ENCODE measurements at regions not wholly inside any gene's neighbourhood (a gene's known extent, or its start where the extent isn't known, plus 50 kb on each side); places are given as distances from the start of the nearest gene placed in this dataset.

- Histone ChIP-seq H3K4me2 (ENCODE audit: extremely low read depth, insufficient read depth, low read length) (no peak overlapping the region), H3K27ac (ENCODE audit: insufficient read depth, low read length) (no peak overlapping the region), H3K79me2 (ENCODE audit: control insufficient read depth, insufficient read depth, low read length) (no peaks in the 10 kb centered on the region), H3K36me3 (ENCODE audit: control insufficient read depth, insufficient read depth, low read length) (no peaks in the 10 kb centered on the region), H3K4me3 (replicated peaks in 1 of 4; ENCODE audit: control extremely low read depth in 1 of 4, insufficient read depth in 1 of 4, low read depth in 3 of 4, low read length in 4 of 4) (no peak overlapping the region), H3K9ac (ENCODE audit: insufficient read depth, low read length) (no peak overlapping the region), H3K4me1 (ENCODE audit: control insufficient read depth, extremely low read depth, insufficient read depth, low read length) (no peaks in the 10 kb centered on the region), H3K9me3 (ENCODE audit: control insufficient read depth, insufficient read depth, low read depth, low read length) (no peaks in the 10 kb centered on the region), H2AFZ (ENCODE audit: low read length) (no peak overlapping the region), H3K27me3 (ENCODE audit: control insufficient read depth, insufficient read depth, low read length) (no peaks in the 10 kb centered on the region), H4K20me1 (ENCODE audit: control insufficient read depth, extremely low read depth, insufficient read depth, low read length) (no peaks in the 10 kb centered on the region)
- TF ChIP-seq EZH2 (IDR thresholded peaks at IDR 0.05; ENCODE audit: low read length, missing control alignments) (no peak), CTCF (conservative IDR thresholded peaks at IDR 0.05 in 1 of 2, IDR thresholded peaks at IDR 0.05 in 1 of 2; ENCODE audit: low read depth in 1 of 2, low read length in 2 of 2) (no peak)
- no peak for DNase-seq (ENCODE audit: low read depth in 2 of 2)
These were observed 756.5 kb upstream of the RBFOX1 start for GRCh38 chr16:6576113-6576512.

DNA sequence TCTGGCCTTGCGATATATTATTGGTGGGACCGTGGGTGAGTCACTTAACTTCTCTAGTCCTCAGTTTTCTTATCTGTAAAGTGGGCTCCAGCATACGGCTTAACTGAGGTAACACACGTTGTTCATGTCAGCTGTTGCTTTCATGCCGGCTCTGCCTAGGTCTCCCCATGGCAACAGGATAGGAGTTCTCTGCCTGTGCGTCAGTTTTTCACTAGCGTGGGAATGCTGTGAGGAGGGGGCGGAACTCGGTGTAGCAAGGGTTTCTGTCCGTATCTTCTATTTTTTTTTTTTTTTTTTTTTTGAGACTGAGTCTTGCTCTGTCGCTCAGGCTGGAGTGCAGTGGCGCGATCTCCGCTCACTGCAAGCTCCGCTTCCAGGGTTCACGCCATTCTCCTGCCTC lies 758.5 kb upstream of the RBFOX1 start:
- H3K9me3 ChIP-seq (ENCODE audit: control insufficient read depth, insufficient read depth, low read depth, low read length), result no peaks in the 10 kb centered on the region
- H3K27me3 ChIP-seq (ENCODE audit: control insufficient read depth, insufficient read depth, low read length), result no peaks in the 10 kb centered on the region
- H3K27ac ChIP-seq (ENCODE audit: insufficient read depth, low read length), result no peak overlapping the region
- no peak for TF ChIP-seq EZH2 (IDR thresholded peaks at IDR 0.05; ENCODE audit: low read length, missing control alignments)
- no peak for TF ChIP-seq CTCF (conservative IDR thresholded peaks at IDR 0.05 in 1 of 2, IDR thresholded peaks at IDR 0.05 in 1 of 2; ENCODE audit: low read depth in 1 of 2, low read length in 2 of 2)
- no peak for DNase-seq (ENCODE audit: low read depth in 2 of 2)
- no peak overlapping the region for H3K4me3 ChIP-seq (replicated peaks in 1 of 4; ENCODE audit: control extremely low read depth in 1 of 4, insufficient read depth in 1 of 4, low read depth in 3 of 4, low read length in 4 of 4)
- H4K20me1 ChIP-seq (ENCODE audit: control insufficient read depth, extremely low read depth, insufficient read depth, low read length), result no peaks in the 10 kb centered on the region
- H2AFZ ChIP-seq (ENCODE audit: low read length), result no peak overlapping the region
- no peak overlapping the region for H3K4me2 ChIP-seq (ENCODE audit: extremely low read depth, insufficient read depth, low read length)
- H3K36me3 ChIP-seq (ENCODE audit: control insufficient read depth, insufficient read depth, low read length), result no peaks in the 10 kb centered on the region
- no peak overlapping the region for H3K9ac ChIP-seq (ENCODE audit: insufficient read depth, low read length)
- no peaks in the 10 kb centered on the region for H3K79me2 ChIP-seq (ENCODE audit: control insufficient read depth, insufficient read depth, low read length)
- no peaks in the 10 kb centered on the region for H3K4me1 ChIP-seq (ENCODE audit: control insufficient read depth, extremely low read depth, insufficient read depth, low read length)

DNA sequence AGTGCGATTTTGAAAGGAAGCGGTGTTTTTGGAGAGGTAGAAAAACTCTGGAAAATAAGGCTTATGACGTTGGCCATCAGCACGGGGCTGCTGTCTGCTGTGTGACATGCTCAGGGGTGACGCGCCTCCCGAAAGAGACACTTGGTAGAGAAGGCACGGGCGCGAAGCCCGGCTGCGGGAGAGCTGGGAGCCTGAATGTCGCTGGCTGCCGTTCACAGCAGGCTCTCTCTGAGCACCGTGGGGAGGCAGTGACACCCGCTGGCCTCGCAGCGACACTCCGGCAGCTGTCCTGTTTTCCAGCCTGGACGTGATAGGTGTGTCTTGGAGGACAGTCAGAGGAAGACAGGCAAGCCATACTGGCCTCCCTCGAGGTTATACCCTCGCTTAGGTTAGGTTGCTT lies 759.1 kb upstream of the RBFOX1 start:
- TF ChIP-seq CTCF (conservative IDR thresholded peaks at IDR 0.05 in 1 of 2, IDR thresholded peaks at IDR 0.05 in 1 of 2; ENCODE audit: low read depth in 1 of 2, low read length in 2 of 2) (no peak), EZH2 (IDR thresholded peaks at IDR 0.05; ENCODE audit: low read length, missing control alignments) (no peak)
- no peak overlapping the region for H3K9ac ChIP-seq (ENCODE audit: insufficient read depth, low read length)
- no peaks in the 10 kb centered on the region for H3K27me3 ChIP-seq (ENCODE audit: control insufficient read depth, insufficient read depth, low read length)
- H3K4me1 ChIP-seq (ENCODE audit: control insufficient read depth, extremely low read depth, insufficient read depth, low read length), result no peaks in the 10 kb centered on the region
- no peak overlapping the region for H3K4me2 ChIP-seq (ENCODE audit: extremely low read depth, insufficient read depth, low read length)
- H3K4me3 ChIP-seq (replicated peaks in 1 of 4; ENCODE audit: control extremely low read depth in 1 of 4, insufficient read depth in 1 of 4, low read depth in 3 of 4, low read length in 4 of 4), result no peak overlapping the region
- H4K20me1 ChIP-seq (ENCODE audit: control insufficient read depth, extremely low read depth, insufficient read depth, low read length), result no peaks in the 10 kb centered on the region
- H3K79me2 ChIP-seq (ENCODE audit: control insufficient read depth, insufficient read depth, low read length), result no peaks in the 10 kb centered on the region
- no peak overlapping the region for H2AFZ ChIP-seq (ENCODE audit: low read length)
- no peaks in the 10 kb centered on the region for H3K36me3 ChIP-seq (ENCODE audit: control insufficient read depth, insufficient read depth, low read length)
- no peak for DNase-seq (ENCODE audit: low read depth in 2 of 2)
- H3K9me3 ChIP-seq (ENCODE audit: control insufficient read depth, insufficient read depth, low read depth, low read length), result no peaks in the 10 kb centered on the region
- no peak overlapping the region for H3K27ac ChIP-seq (ENCODE audit: insufficient read depth, low read length)

Measured in fibroblast of lung (primary cell).